Right lobe of liver (tissue), 6 donors: ENCODE measurements at regions not wholly inside any gene's neighbourhood (a gene's known extent, or its start where the extent isn't known, plus 50 kb on each side); places are given as distances from the start of the nearest gene placed in this dataset.

Experiments used
- ATAC-seq, 4 donors: fragments of 200-7000 bp; cut with Tn5 transposase; one replicate each; pipeline ENCODE4 v1.9.1; 2020; ENCODE audit warnings: mild to moderate bottlenecking in 4 of 4, moderate library complexity in 4 of 4
- DNase-seq, 3 donors: peaks; one replicate each; pipeline ENCODE4 v3.0.0-alpha.2; 2020
- H3K27ac ChIP-seq, 3 donors: fragments of 200-600 bp; one replicate each; pipeline ENCODE4 v1.8.0; 2022
- H3K27me3 ChIP-seq, 2 donors: fragments of 200-600 bp; one replicate each; pipeline ENCODE4 v1.8.0; 2022
- H3K36me3 ChIP-seq, 4 donors: fragments of 200-600 bp; sonication (generic) in 1 of 4; one replicate each; pipeline versions ENCODE4 v1.5.1 to v1.8.0; 2017 to 2022; ENCODE audit warnings: control low read depth in 1 of 4
- H3K4me1 ChIP-seq, 4 donors: fragments of 200-600 bp; sonication (generic) in 1 of 4; one replicate each; pipeline versions ENCODE4 v1.5.1 to v1.8.0; 2017 to 2022; ENCODE audit warnings: control low read depth in 1 of 4
- H3K4me3 ChIP-seq, 3 donors: fragments of 200-600 bp; one replicate each; pipeline ENCODE4 v1.8.0; 2022
- H3K9me3 ChIP-seq, 4 donors: fragments of 200-600 bp; sonication (generic) in 1 of 4; one replicate each; pipeline versions ENCODE4 v1.5.1 to v1.8.0; 2017 to 2022; ENCODE audit warnings: control low read depth in 1 of 4
- CTCF ChIP-seq, 4 donors: fragments of 200-600 bp in 3 of 4; fragments of 450-650 bp in 1 of 4; IDR thresholded peaks; one replicate each; pipeline versions ENCODE4 v1.5.1 to v1.8.0; 2016 to 2022; ENCODE audit warnings: antibody characterized with exemption in 4 of 4, mild to moderate bottlenecking in 2 of 4
- POLR2A ChIP-seq: fragments of 450-650 bp; IDR thresholded peaks from one replicate; pipeline ENCODE4 v1.6.1; 2017; ENCODE audit warnings: antibody characterized with exemption, mild to moderate bottlenecking
- WGBS: methylation state at CpG from one replicate; pipeline ENCODE4 v1.1.6; 2018; ENCODE audit warnings: low coverage, low lambda C conversion rate; ENCODE audit not compliant: insufficient coverage; ENCODE audit errors: missing lambda C conversion rate; 5-methylcytosine and 5-hydroxymethylcytosine counted together
- intact Hi-C, 2 donors: fragments of 100-400 bp; cut with DNase I; formaldehyde crosslinking; loops; one replicate each; pipeline versions ENCODE4 v1.11.2 to v1.14.1; 2022
- donor health status: DM: no; HTN: yes; CAD: no.
- donor health status: DM: no; HTN: no; CAD: no.
- donor health status: DM: no; HTN: no; CAD: no.
- donor health status: DM: no; HTN: yes; CAD: no.
- donor health status: DM: no; HTN: yes; CAD: no.

DNA sequence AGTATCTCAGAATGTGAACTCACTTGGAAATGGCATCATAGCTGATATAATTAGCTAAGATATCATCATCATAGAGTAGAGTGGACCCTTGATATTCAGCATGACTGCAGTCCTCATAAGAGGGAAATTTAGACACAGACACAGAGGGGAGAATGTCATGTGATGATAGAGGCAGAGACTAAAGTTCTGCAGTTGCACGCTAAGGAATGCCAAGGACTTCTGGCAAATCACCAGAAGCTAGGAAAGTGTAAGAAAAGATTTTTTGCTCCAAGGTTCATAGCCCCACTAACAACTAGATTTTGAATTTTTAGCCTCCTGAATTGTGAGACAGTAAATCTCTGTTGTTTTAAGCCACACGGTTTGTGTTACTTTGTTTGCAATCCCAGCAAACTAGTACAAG lies 612.6 kb upstream of the ST8SIA4 start:
- intact Hi-C loops = no loop called here
- TF ChIP-seq POLR2A (no peak), CTCF (IDR thresholded peaks at IDR 0.05) (no peak)
- Histone ChIP-seq H3K4me3 (no peak overlapping the region), H3K27ac (no peak overlapping the region), H3K9me3 (no peaks in the 10 kb centered on the region), H3K27me3 (no peaks in the 10 kb centered on the region), H3K36me3 (no peaks in the 10 kb centered on the region), H3K4me1 (no peaks in the 10 kb centered on the region)
- ATAC-seq (no peak), DNase-seq (no peak)
- WGBS = 47% methylated on average over 2 of the region's 2 CpGs

DNA sequence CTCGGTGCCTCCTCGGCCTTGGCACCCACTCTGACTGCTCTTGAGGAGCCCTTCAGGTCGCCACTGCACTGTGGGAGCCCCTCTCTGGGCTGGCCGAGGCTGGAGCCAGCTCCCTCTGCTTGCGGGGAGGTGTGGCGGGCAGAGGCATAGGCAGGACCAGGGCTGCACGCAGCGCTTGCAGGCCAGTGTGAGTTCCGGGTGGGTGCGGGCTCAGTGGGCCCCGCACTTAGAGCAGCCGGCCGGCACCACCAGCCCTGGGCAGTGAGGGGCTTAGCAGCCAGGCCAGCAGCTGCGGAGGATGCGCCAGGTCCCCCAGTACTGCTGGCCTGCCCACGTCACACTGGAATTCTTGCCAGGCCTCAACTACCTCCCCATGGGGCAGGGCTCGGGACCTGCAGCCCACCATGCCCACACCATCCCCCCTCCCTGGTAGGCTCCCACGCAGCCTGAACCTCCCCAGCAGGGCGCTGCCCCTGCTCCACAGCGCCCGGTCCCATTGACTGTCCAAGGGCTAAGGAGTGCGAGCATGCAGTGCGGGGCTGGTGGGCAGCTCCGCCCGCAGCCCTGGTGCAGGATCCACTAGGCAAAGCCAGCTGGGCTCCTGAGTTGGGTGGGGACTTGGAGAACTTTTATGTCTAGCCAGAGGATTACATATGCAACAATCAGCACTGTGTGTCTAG lies 602.9 kb upstream of the ST8SIA4 start:
- WGBS = 63% methylated on average over 6 of the region's 25 CpGs
- H3K27ac ChIP-seq = no peak overlapping the region
- intact Hi-C loops = no loop called here
- H3K36me3 ChIP-seq = no peaks in the 10 kb centered on the region
- no peak for TF ChIP-seq CTCF (IDR thresholded peaks at IDR 0.05)
- TF ChIP-seq POLR2A = no peak
- no peaks in the 10 kb centered on the region for H3K4me1 ChIP-seq
- ATAC-seq = peak in 1 of 4 donors; percentile 40
- DNase-seq = no peak
- no peaks in the 10 kb centered on the region for H3K27me3 ChIP-seq
- H3K9me3 ChIP-seq = no peaks in the 10 kb centered on the region
- no peak overlapping the region for H3K4me3 ChIP-seq

DNA sequence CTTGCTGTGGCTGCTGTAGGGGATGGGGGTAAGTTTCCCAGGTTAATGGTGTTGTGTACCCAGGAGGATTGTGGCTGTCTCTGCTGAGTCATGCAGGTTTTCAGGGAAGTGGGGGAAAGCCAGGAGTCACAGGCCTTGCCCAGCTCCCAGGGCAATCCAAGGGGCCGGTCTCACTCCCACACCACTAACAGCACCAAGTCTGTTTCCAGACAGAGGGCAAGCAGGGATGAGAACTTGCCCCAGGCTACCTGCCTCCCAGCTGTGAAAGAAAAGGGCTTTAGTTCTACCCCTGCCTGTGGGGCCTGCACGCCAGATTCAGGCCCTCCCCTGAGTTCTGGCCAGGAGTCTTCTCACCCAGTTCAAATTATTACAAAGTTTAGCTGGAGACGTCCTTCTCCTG lies 579.8 kb upstream of the ST8SIA4 start:
- 0% methylated on average over 1 of the region's 3 CpGs for WGBS

GRCh38 chr5:101473483-101473882 lies 570.4 kb upstream of the ST8SIA4 start:
- Histone ChIP-seq H3K4me3 (no peak overlapping the region), H3K27ac (no peak overlapping the region), H3K27me3 (peaks cover 0 to 4% of the 10 kb centered on the region in 2 donors), H3K36me3 (no peaks in the 10 kb centered on the region), H3K4me1 (no peaks in the 10 kb centered on the region), H3K9me3 (no peaks in the 10 kb centered on the region)
- intact Hi-C loops = no loop called here
- WGBS = 56% methylated on average over 1 of the region's 1 CpG
- no peak for TF ChIP-seq POLR2A
- TF ChIP-seq CTCF (IDR thresholded peaks at IDR 0.05) = no peak
- no peak for DNase-seq
- ATAC-seq = no peak

More for the DNA sequence above, 579.8 kb upstream of the ST8SIA4 start:
- H3K4me3 ChIP-seq = no peak overlapping the region
- DNase-seq (no peak), ATAC-seq (no peak)
- no peaks in the 10 kb centered on the region for H3K27me3 ChIP-seq
- no peak for TF ChIP-seq POLR2A
- TF ChIP-seq CTCF (IDR thresholded peaks at IDR 0.05) = no peak
- no peaks in the 10 kb centered on the region for H3K36me3 ChIP-seq
- no peaks in the 10 kb centered on the region for H3K9me3 ChIP-seq
- no peak overlapping the region for H3K27ac ChIP-seq
- no peaks in the 10 kb centered on the region for H3K4me1 ChIP-seq
- intact Hi-C loops = no loop called here

DNA sequence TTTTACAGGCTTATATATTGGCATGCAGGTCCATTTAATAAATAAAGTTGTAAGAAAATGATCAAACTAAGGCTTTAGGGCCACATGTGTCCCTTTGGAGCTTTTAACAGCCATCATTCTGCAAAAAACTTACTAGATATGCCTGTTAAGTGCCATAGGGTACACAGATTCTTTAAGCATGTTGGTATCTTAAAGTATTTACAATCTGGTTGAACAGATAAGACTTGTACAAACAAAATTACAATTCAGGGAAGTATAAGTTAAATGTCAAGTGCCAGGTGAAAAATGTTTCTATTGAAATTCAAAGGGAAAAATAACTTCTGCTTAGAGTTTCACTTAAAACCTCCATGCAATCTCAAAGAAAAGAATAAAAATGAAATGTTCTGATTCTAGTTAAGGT lies 558.4 kb upstream of the ST8SIA4 start:
- intact Hi-C loops = no loop called here
- H3K27me3 ChIP-seq = no peaks in the 10 kb centered on the region
- DNase-seq = no peak

More for the DNA sequence above, 558.4 kb upstream of the ST8SIA4 start:
- no peak for ATAC-seq
- Histone ChIP-seq H3K27ac (no peak overlapping the region), H3K4me1 (no peaks in the 10 kb centered on the region), H3K9me3 (no peaks in the 10 kb centered on the region), H3K4me3 (no peak overlapping the region), H3K36me3 (no peaks in the 10 kb centered on the region)
- TF ChIP-seq POLR2A (no peak), CTCF (IDR thresholded peaks at IDR 0.05) (no peak)
